NOMO-1 treated with dmso at 0.1 percent for 144 hours (cell line): ENCODE measurements at regions not wholly inside any gene's neighbourhood (a gene's known extent, or its start where the extent isn't known, plus 50 kb on each side); places are given as distances from the start of the nearest gene placed in this dataset.

Source experiments
- DNase-seq: peaks from one replicate; lab custom pipeline; 2025; ENCODE audit not compliant: unreplicated experiment; lab: John Stamatoyannopoulos, UW

DNA sequence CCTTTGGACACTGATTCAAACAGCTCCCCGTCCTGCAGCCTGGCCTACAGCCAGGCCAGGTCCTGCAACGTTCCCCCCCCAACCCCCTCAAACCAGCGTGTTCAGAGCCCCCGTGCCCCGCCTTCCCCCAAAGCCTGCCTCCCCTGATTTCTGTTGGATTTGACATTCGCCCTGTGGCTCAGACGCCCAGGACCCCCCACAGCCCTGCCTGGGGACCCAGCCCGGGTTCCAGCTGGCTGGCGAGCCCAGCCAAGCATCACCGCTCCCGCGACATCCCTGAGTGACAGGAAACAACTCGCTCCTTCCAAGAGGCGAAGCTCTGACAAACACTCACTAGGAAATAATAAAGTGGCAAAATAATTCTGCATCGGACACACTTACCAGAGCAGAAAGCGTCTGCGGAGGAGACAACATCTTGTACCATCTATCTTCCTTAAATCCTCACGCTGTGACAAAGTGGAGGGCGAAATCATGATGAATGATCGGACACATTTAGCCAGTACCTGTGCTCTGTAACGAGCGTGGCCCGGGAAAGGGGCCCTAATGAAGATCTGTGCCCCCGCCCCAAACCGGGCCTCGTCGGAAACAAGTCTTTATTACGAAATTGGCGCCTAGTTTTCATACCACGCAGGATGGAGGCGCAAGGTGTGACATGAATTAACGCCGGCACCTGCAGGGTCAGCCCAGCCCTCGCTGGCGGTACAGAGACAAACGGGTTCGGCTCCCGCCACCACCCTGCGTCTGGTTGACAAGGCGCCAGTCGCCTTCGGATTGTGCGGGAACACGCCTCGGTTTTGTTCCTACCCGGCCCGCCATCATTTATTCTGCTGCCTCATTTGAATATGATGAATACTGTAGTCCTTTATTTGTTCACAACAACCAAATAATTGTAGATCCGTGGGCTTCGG lies 91.0 kb upstream of the MVB12B start:
- no peak for DNase-seq

DNA sequence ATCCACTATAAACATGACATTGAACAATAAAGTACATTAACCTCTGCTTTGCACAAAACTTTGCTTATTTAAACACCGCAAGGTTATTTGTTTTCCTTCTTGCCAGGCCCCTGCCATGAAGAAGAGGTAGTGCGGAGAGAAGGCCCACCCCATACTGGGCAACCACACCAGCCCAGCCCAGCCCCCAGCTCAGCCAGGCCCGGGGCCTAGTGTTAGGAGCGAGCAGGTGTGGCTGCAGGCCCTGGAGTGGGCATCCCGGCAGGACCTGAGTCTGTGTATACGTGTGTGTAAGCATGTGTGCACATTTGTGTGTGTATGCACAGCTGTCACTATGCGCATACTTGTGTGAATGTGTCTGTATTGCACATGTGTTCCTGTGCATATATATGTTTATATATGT lies 90.4 kb upstream of the MVB12B start:
- DNase-seq = no peak

DNA sequence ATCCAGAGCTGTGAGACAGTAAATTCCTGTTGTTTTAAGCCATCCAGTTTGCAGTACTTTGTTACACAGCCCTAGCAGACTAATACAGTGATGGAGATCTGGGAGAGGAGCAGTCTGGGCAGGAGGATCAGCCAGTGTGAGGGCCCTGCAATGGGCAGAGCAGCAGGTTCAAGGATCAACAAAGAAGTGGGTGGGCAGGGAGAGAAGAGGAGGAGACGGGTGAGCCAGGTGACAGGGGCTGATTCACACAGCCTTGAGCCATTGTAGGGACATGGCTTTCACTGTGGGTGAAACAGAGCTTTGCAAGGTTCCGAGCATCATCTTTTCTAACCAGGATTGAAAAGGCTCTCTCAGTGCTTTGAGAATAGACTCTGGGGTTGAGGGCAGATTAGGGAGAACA lies 88.2 kb upstream of the MVB12B start:
- DNase-seq = no peak

DNA sequence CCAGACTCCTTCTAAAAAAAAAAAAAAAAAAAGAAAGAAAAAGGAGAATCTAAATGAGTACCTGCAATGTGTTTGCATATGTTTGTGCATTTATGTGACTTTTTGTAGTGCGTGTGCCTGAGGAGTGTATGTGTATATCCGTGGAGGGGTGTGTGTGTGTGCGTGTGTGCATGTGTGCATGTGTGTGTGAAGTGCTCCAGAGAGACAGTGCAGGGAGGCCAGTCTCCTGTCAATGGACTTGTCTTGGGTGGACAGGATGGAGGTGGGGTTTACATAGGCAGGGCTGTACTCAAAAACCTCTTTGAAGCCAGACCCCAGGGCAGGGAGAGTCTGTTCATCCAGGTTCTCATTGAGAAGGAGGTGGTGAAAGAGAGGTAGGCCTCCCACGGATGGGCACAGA lies 87.1 kb upstream of the MVB12B start:
- no peak for DNase-seq

DNA sequence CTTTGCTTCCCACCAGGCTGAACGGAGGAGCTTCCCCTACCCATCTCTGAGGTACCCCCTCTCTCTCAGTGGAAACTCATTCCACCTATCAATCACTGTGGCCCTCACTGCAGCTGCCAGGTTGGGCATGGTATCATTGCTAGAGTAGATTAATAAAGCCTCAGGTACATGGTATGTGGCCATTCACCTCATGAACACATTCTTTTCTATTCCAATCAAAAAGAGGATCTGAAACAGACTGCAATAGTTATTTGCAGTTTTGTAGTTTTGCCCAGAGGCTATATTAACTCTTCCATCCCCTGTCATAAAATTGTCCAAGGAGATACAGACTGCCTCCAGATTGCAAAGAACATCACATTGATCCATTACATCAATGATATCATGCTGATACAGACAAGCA lies 85.8 kb upstream of the MVB12B start:
- no peak for DNase-seq

DNA sequence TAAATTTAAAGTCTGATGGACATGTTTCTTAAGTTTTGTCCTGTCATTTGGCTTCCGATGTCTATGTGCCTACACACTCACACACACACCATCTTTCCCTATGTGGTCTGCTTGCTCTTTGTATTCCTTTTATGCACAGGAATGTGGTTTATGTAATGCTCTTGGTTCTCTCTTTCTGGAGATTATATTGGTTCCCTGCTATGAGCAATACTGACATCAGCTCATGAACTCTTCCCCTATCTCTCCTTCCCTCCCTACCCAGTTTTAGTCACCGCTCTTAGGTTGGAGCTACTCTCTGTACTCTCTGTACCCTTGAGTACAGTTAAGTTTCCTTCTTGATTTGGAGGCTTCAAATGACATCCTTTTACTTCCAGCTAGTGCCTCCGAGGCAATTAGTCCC lies 77.9 kb upstream of the MVB12B start:
- no peak for DNase-seq

DNA sequence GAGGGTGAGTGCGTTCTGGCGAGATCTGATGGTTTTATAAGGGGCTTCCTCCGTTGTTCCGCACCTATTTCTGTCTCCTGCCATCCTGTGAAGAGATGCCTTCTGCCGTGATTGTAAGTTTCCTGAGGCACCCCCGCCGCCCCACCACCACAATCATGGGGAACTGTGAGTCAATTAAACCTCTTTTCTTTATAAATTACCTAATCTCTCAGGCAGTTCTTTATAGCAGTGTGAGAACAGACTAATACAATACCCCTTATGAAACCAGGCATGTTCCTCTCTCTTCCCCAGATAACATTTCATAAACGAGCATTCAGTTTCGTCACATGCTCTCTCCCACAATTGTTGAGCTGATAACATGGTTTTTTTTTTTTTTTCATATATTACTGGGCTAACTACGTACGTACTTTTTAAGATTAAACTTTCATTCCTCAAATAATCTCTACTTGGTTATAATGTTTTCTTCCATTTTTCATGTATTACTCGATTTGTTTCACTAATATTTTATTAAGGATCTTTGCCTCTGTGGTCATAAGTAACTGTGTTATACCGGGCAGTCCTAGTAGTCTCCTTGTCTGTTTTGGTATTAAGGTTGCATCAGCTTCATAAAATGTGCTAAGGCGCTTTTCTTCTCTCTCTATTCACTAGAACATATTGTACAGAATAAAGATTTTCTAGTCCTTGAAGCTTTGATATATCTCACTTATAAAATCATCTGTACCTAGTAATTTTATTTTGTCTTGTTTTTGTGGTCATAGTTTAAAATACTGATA lies 64.9 kb upstream of the MVB12B start:
- DNase-seq = no peak

DNA sequence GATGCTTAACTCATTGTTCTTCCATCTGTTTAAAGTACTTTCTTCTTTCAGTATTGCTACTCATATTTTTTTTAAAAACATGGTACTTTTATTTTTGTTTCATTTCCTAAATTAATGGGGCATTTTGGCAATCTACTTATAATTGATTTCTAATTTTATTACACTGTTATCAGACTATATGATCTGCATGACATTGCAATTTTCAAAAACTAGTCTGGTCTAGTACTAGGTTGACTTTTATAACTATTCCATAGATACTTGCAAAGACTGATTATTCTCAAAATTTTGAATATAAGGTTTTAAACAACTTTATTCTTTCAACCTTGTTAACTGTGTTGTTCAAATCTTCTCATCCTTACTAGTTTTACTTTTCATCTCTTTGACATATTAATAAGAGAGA lies 63.9 kb upstream of the MVB12B start:
- DNase-seq = no peak

DNA sequence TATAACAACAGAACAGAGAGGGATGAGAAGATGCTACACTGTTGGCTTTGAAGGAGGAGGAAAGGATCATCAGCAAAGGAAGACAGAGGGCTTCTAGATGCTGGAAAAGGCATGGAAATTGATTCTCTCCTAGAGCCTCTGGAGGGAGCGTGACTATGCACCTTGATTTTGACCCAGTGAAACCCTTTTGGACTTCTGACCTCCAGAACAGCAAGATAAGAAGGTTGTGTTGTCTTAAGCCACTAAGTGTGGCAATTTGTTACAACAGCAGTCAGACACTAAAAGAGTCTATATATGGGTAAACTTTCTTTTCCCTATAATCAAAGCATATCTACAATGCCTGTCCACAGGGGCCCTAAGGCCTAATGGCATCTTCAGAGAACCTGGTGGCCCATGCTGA lies 56.1 kb upstream of the MVB12B start:
- no peak for DNase-seq

DNA sequence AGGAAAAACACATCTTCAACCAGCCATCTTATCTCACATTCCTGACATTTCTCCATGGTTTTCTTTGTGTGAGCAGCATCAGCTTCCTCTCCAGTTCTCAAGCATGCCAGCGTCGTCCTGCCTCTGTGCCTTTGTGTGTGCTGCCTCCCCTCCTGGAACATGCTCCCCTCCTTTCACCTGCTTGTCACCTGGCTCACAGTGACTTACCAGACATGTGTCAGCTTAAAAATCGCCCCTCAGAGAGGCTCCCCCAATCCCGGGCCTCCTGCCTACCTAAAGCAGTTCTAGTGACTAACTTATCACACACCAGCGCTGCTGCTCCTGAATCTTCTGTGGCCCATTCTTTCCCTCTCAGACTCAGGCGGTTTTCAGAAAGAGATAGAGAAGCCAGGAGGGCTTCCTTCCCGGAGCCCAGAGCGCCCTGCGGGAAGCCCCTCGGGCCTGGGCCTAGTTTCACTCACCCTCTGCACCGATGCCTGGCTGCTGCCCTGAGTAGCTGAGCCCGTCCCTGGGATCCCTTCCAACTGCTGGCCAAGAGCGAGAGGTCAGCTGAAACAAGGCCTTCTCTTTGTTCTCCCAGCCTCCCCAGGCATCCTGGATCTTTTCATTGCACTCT lies 51.1 kb upstream of the MVB12B start:
- DNase-seq = no peak

DNA sequence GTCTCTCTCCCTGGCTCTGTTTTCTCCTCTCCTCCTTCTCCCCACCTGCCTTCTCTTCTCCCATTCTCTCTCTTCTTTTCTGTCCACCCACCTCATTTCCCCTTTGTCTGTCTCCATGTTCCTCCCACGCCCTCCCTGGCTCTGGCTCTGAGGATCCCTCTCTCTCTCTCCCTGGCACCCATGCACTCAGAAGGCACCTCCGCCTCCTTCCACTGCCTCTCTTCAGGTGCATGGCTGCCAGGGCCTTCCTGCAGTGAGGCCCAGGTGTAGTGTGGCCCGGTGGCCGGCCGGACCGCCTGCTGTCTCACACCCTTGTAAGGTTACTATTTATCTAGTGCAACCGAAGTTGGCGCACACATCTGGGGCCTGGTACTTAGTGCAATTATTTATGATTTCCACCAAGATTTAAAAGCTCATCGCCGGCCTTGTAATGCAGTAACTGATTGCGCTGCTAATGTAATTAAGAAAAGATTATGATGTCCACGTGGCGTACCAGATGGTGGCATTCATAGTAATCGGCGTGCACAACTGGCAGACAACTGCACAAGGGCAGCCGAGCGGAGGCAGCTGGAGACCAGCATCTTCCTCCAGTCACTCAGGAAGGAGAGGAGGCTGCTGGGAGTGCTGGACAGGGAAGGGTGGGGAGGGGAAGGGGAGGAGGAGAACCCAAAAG lies 50.4 kb upstream of the MVB12B start:
- DNase-seq = no peak
